Smooth muscle cell (in vitro differentiated cells): ENCODE measurements at regions not wholly inside any gene's neighbourhood (a gene's known extent, or its start where the extent isn't known, plus 50 kb on each side); places are given as distances from the start of the nearest gene placed in this dataset. TPM values are rescaled to one million over a fixed set of nuclear protein-coding genes. Genes with fewer than 3 reads are reported as not detected.

Experiments
- DNase-seq: peaks from one replicate; lab custom pipeline; 2025; ENCODE audit not compliant: unreplicated experiment; lab: John Stamatoyannopoulos, UW
- H2AFZ ChIP-seq: fragments of 200-600 bp; sonication (generic); 2 replicates; pipeline ENCODE4 v1.6.0; 2016; ENCODE audit warnings: antibody characterized with exemption, low read depth, mild to moderate bottlenecking
- H3F3A ChIP-seq: fragments of 200-600 bp; sonication (generic); 2 replicates; pipeline ENCODE4 v1.6.0; 2017; ENCODE audit warnings: antibody characterized with exemption, low read depth
- H3K27ac ChIP-seq: fragments of 200-600 bp; sonication (generic); 2 replicates; pipeline ENCODE4 v1.5.1; 2016; ENCODE audit warnings: low read depth, mild to moderate bottlenecking
- H3K27me3 ChIP-seq: fragments of 200-600 bp; sonication (generic); 2 replicates; pipeline ENCODE4 v1.6.1; 2016; ENCODE audit warnings: low read depth, mild to moderate bottlenecking
- H3K36me3 ChIP-seq: fragments of 200-600 bp; sonication (generic); 2 replicates; pipeline ENCODE4 v1.5.1; 2016; ENCODE audit warnings: low read depth
- H3K4me1 ChIP-seq: fragments of 200-600 bp; sonication (generic); 2 replicates; pipeline ENCODE4 v1.5.1; 2016; ENCODE audit warnings: low read depth
- H3K4me2 ChIP-seq: fragments of 200-600 bp; sonication (generic); 2 replicates; pipeline ENCODE4 v1.6.0; 2016; ENCODE audit warnings: mild to moderate bottlenecking
- H3K4me3 ChIP-seq: fragments of 200-600 bp; sonication (generic); 2 replicates; pipeline ENCODE4 v1.5.1; 2016; ENCODE audit warnings: mild to moderate bottlenecking
- H3K79me2 ChIP-seq: fragments of 200-600 bp; sonication (generic); 2 replicates; pipeline ENCODE4 v1.6.0; 2016; ENCODE audit warnings: low read depth, mild to moderate bottlenecking
- H3K9ac ChIP-seq: fragments of 200-600 bp; sonication (generic); 2 replicates; pipeline ENCODE4 v1.6.0; 2016; ENCODE audit warnings: low read depth
- H3K9me3 ChIP-seq: fragments of 200-600 bp; sonication (generic); replicated peaks from 2 replicates; pipeline ENCODE4 v1.5.1; 2016; ENCODE audit warnings: low read depth
- H4K20me1 ChIP-seq: fragments of 200-600 bp; sonication (generic); 2 replicates; pipeline ENCODE4 v1.6.0; 2016; ENCODE audit warnings: low read depth
- WGBS: methylation state at CpG from one replicate; pipeline ENCODE4 v1.1.7; 2016; ENCODE audit warnings: low lambda C conversion rate; 5-methylcytosine and 5-hydroxymethylcytosine counted together
- small RNA-seq: library from RNA; depleted of rRNA; stranded (forward); fragments of <200 nt; gene quantifications from one replicate; pipeline ENCODE3, GENCODE V24; 2014
- TF ChIP-seq, protein P1 (sequence below): fragments of 200-600 bp; sonication (generic); IDR thresholded peaks from 2 replicates; pipeline ENCODE4 v1.5.1; 2017; ENCODE audit warnings: borderline replicate concordance, mild to moderate bottlenecking, antibody characterized with exemption; ENCODE audit not compliant: insufficient read depth, poor library complexity, severe bottlenecking

DNA sequence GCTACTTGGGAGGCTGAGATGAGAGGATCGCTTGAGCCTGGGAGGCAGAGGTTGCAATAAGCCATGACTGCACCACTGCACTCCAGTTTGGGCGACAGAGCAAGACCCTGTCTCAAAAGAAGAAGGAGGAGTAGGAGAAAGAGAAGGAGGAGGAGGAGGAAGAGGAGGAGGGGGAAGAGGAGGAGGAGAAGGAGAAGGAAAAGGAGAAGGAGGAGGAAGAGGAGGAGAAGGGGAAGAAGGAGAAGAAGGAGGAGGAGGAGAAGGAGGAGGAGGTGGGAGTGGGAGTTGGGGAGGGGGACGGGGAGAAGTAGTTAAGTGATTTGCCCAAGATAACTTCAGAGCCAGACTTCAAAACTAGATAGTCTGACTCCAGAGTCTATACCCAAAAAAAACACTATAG lies 55.5 kb upstream of the FOXD3 start:
- no peak overlapping the region for H3K27ac ChIP-seq
- H3K4me2 ChIP-seq, result no peak overlapping the region
- H4K20me1 ChIP-seq, result no peaks in the 10 kb centered on the region
- no peak overlapping the region for H2AFZ ChIP-seq
- H3K27me3 ChIP-seq, result no peaks in the 10 kb centered on the region
- TF ChIP-seq, protein P1, sequence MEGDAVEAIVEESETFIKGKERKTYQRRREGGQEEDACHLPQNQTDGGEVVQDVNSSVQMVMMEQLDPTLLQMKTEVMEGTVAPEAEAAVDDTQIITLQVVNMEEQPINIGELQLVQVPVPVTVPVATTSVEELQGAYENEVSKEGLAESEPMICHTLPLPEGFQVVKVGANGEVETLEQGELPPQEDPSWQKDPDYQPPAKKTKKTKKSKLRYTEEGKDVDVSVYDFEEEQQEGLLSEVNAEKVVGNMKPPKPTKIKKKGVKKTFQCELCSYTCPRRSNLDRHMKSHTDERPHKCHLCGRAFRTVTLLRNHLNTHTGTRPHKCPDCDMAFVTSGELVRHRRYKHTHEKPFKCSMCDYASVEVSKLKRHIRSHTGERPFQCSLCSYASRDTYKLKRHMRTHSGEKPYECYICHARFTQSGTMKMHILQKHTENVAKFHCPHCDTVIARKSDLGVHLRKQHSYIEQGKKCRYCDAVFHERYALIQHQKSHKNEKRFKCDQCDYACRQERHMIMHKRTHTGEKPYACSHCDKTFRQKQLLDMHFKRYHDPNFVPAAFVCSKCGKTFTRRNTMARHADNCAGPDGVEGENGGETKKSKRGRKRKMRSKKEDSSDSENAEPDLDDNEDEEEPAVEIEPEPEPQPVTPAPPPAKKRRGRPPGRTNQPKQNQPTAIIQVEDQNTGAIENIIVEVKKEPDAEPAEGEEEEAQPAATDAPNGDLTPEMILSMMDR, result no peak
- no peaks in the 10 kb centered on the region for H3K36me3 ChIP-seq
- no peak overlapping the region for H3K4me3 ChIP-seq
- 86% methylated on average over 3 of the region's 3 CpGs for WGBS
- H3F3A ChIP-seq, result no peaks in the 10 kb centered on the region
- no peak overlapping the region for H3K9ac ChIP-seq
- DNase-seq, result no peak
- H3K79me2 ChIP-seq, result no peaks in the 10 kb centered on the region
- no peaks in the 10 kb centered on the region for H3K9me3 ChIP-seq
- H3K4me1 ChIP-seq, result no peaks in the 10 kb centered on the region

DNA sequence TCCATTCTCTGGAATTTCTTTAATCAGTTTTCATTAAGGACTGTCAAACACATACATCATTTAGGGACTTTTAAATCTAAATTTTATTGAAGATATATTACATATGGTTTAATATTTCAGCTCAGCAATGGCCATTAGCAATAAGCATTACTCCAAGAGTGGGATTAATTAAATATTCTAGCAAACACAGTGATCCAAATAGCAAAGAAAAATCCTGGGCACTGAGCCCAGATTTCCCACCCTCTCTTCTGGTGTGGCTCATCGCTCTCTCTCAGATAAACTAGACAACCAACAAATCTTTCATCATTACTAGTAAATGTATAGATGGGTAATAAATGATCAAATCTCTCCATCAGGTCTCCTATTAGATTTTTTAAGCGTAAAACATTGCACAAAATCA lies 53.5 kb upstream of the FOXD3 start:
- Histone ChIP-seq H3K9me3 (no peaks in the 10 kb centered on the region), H4K20me1 (no peaks in the 10 kb centered on the region), H3K79me2 (no peaks in the 10 kb centered on the region), H3K4me1 (no peaks in the 10 kb centered on the region), H3K36me3 (no peaks in the 10 kb centered on the region), H3K27me3 (no peaks in the 10 kb centered on the region), H3K4me3 (no peak overlapping the region), H3K9ac (no peak overlapping the region), H3K27ac (no peak overlapping the region), H3F3A (no peaks in the 10 kb centered on the region), H3K4me2 (no peak overlapping the region), H2AFZ (no peak overlapping the region)
- 90% methylated on average over 2 of the region's 2 CpGs for WGBS
- TF ChIP-seq, protein P1, result no peak
- no peak for DNase-seq

DNA sequence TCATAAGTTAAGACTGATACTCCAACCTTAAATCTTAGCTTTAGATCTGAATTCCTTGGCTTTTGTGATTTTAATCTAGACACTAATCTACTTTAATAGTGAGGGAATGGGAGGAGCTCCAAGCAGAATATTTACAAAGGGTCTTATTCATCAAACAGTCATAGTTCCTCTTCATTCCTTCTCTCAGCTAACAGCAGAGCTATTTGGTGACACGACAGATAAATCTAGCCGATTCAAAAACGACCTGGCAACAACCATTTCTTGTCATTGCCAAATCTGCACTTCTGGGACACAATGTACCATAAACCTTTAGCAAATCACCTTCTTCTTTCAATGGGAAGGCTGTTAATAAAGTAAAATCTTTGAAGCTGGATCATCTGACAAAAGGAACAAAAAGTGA lies 52.8 kb upstream of the FOXD3 start:
- Histone ChIP-seq H3K9ac (no peak overlapping the region), H3K4me1 (no peaks in the 10 kb centered on the region), H3F3A (no peaks in the 10 kb centered on the region), H3K79me2 (no peaks in the 10 kb centered on the region), H3K27ac (no peak overlapping the region), H3K27me3 (no peaks in the 10 kb centered on the region), H3K36me3 (no peaks in the 10 kb centered on the region), H2AFZ (no peak overlapping the region), H3K9me3 (no peaks in the 10 kb centered on the region), H3K4me2 (no peak overlapping the region), H4K20me1 (no peaks in the 10 kb centered on the region), H3K4me3 (no peak overlapping the region)
- WGBS, result 74% methylated on average over 3 of the region's 3 CpGs
- TF ChIP-seq, protein P1, result no peak
- DNase-seq, result no peak

Small RNA genes in the stretch of these regions (small RNA-seq; reads per million reads assigned to genes)
- gene RNA5SP49, result not detected
